Naive thymus-derived CD4-positive, alpha-beta T cell (primary cell): ENCODE measurements at regions not wholly inside any gene's neighbourhood (a gene's known extent, or its start where the extent isn't known, plus 50 kb on each side); places are given as distances from the start of the nearest gene placed in this dataset.

Source experiments
- ATAC-seq: fragments of 150-1000 bp; cut with Tn5 transposase; 2 replicates; pipeline ENCODE4 v1.10.0; 2021; ENCODE audit warnings: mild to moderate bottlenecking, moderate library complexity
- CTCF ChIA-PET: fragments of 350-600 bp; sonication (Branson Sonifier 250); formaldehyde crosslinking; loops from one replicate; lab custom pipeline; 2021; ENCODE audit warnings: antibody characterized with exemption; lab: Charles Lee
- POLR2A ChIA-PET: fragments of 350-600 bp; sonication (Branson Sonifier 250); formaldehyde crosslinking; loops from one replicate; lab custom pipeline; 2021; ENCODE audit warnings: antibody characterized with exemption, inconsistent platforms; lab: Charles Lee
- DNase-seq, 9 donors: peaks; one replicate each; pipeline versions ENCODE4 v3.0.0 to v3.0.0-alpha.2; 2020 to 2022; ENCODE audit warnings: mixed read lengths in 1 of 9
- H3K27ac ChIP-seq: one replicate; pipeline ENCODE4 v1.7.0; 2013; ENCODE audit warnings: mild to moderate bottlenecking, low read depth, low read length, moderate library complexity
- H3K27me3 ChIP-seq, 2 donors: one replicate each; pipeline ENCODE4 v1.7.0; 2013; ENCODE audit warnings: low read length in 2 of 2, mild to moderate bottlenecking in 2 of 2, moderate library complexity in 2 of 2; ENCODE audit not compliant: control insufficient read depth in 2 of 2, insufficient read depth in 2 of 2
- H3K36me3 ChIP-seq, 3 experiments: 1 replicate in 2 of 3; 2 replicates in 1 of 3; pipeline ENCODE4 v1.7.0; 2013; ENCODE audit warnings: low read length in 3 of 3, mild to moderate bottlenecking in 3 of 3, moderate library complexity in 1 of 3; ENCODE audit not compliant: insufficient read depth in 3 of 3, control insufficient read depth in 2 of 3
- H3K4me1 ChIP-seq, 2 donors: one replicate each; pipeline ENCODE4 v1.7.0; 2013; ENCODE audit warnings: low read length in 2 of 2, mild to moderate bottlenecking in 2 of 2, moderate library complexity in 1 of 2; ENCODE audit not compliant: control insufficient read depth in 2 of 2, insufficient read depth in 2 of 2
- H3K4me3 ChIP-seq: 2 replicates; pipeline ENCODE4 v1.7.0; 2013; ENCODE audit warnings: mild to moderate bottlenecking, low read length
- H3K9me3 ChIP-seq, 3 experiments: 1 replicate in 2 of 3; 2 replicates in 1 of 3; pipeline ENCODE4 v1.7.0; 2013; ENCODE audit warnings: low read length in 3 of 3; ENCODE audit not compliant: control insufficient read depth in 2 of 3
- H3K27ac Mint-ChIP-seq, 9 donors: one replicate each; pipeline ENCODE4 v1.8.0; 2020 to 2022; ENCODE audit warnings: mixed read lengths in 9 of 9, mild to moderate bottlenecking in 8 of 9, moderate library complexity in 5 of 9, inconsistent platforms in 2 of 9
- H3K27me3 Mint-ChIP-seq, 5 donors: one replicate each; pipeline ENCODE4 v1.8.0; 2021 to 2022; ENCODE audit warnings: mixed read lengths in 5 of 5, mild to moderate bottlenecking in 1 of 5
- H3K36me3 Mint-ChIP-seq, 5 donors: one replicate each; pipeline ENCODE4 v1.8.0; 2020 to 2022; ENCODE audit warnings: mixed read lengths in 5 of 5, mild to moderate bottlenecking in 3 of 5, inconsistent platforms in 1 of 5
- H3K4me1 Mint-ChIP-seq, 7 donors: one replicate each; pipeline ENCODE4 v1.8.0; 2020 to 2022; ENCODE audit warnings: mixed read lengths in 7 of 7, mild to moderate bottlenecking in 3 of 7, inconsistent platforms in 1 of 7
- H3K4me3 Mint-ChIP-seq, 10 donors: one replicate each; pipeline ENCODE4 v1.8.0; 2020 to 2022; ENCODE audit warnings: mild to moderate bottlenecking in 10 of 10, mixed read lengths in 10 of 10, moderate library complexity in 6 of 10, inconsistent platforms in 2 of 10
- H3K9me3 Mint-ChIP-seq, 11 donors: one replicate each; pipeline ENCODE4 v1.8.0; 2020 to 2022; ENCODE audit warnings: mixed read lengths in 11 of 11, mild to moderate bottlenecking in 4 of 11, inconsistent platforms in 1 of 11, moderate library complexity in 1 of 11
- intact Hi-C, 2 donors: fragments of 100-400 bp; cut with micrococcal nuclease; formaldehyde crosslinking; loops; one replicate each; pipeline ENCODE4 v1.15.1; 2023

DNA sequence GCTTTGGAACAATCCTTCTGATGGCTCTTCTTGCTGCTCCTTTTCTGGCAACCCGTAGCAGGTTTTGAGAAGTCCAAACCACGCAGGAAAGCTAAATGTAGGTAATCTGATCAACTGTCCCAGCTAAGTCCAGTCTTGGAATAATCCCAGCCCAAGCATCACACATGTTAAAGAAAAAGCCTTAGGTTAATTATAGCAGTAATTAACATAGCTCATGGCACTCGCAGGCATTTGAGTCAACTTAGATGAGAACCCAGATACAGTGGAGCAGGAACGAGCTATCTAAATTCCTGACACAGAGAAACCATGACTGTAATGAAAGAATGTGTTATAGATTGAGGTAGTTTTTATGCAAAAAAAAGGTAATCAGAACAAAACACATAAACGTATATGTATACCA lies 844.8 kb downstream of the CDH9 start:
- POLR2A ChIA-PET, result no interaction called here
- no peak for ATAC-seq
- DNase-seq, result no peak

DNA sequence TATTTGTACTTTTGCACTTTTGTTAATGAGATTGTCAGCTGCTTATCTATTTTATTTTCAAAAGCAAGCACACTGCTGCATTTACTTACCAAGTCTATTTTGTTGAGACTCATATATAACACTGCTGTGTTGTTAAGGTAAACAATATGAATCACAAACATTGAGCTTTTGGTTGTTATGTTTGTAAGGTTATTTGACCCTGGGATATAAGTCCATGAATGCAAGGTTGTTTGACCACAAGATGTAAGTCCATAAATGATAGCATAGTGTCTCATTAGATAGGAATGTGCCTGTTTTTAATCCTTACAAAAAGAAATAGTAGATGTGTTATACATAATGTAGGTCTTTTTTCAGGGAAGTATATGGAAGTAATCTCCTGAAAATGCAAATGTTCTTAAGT lies 845.9 kb downstream of the CDH9 start:
- CTCF ChIA-PET, result no interaction called here
- DNase-seq (no peak), ATAC-seq (no peak)
- POLR2A ChIA-PET, result no interaction called here
- Mint-ChIP-seq H3K27ac (no peak overlapping the region), H3K4me3 (no peak overlapping the region), H3K9me3 (peaks cover 0 to 22% (median 5%) of the 10 kb centered on the region in 11 donors), H3K4me1 (no peaks in the 10 kb centered on the region), H3K27me3 (no peaks in the 10 kb centered on the region), H3K36me3 (no peaks in the 10 kb centered on the region)
- H3K27me3 ChIP-seq, result no peaks in the 10 kb centered on the region
- no peak overlapping the region for H3K4me3 ChIP-seq
- no peaks in the 10 kb centered on the region for H3K36me3 ChIP-seq
- no peak overlapping the region for H3K27ac ChIP-seq
- H3K4me1 ChIP-seq, result no peaks in the 10 kb centered on the region
- intact Hi-C loops, result no loop called here
- H3K9me3 ChIP-seq, result no peaks in the 10 kb centered on the region

More for the DNA sequence above, 844.8 kb downstream of the CDH9 start:
- Histone ChIP-seq H3K27me3 (no peaks in the 10 kb centered on the region), H3K9me3 (no peaks in the 10 kb centered on the region), H3K36me3 (no peaks in the 10 kb centered on the region), H3K4me1 (no peaks in the 10 kb centered on the region), H3K27ac (no peak overlapping the region), H3K4me3 (no peak overlapping the region)
- CTCF ChIA-PET, result no interaction called here
- Mint-ChIP-seq H3K4me1 (no peaks in the 10 kb centered on the region), H3K27ac (no peak overlapping the region), H3K9me3 (peaks cover 0 to 28% (median 5%) of the 10 kb centered on the region in 11 donors), H3K4me3 (no peak overlapping the region), H3K27me3 (no peaks in the 10 kb centered on the region), H3K36me3 (no peaks in the 10 kb centered on the region)
- intact Hi-C loops, result no loop called here

DNA sequence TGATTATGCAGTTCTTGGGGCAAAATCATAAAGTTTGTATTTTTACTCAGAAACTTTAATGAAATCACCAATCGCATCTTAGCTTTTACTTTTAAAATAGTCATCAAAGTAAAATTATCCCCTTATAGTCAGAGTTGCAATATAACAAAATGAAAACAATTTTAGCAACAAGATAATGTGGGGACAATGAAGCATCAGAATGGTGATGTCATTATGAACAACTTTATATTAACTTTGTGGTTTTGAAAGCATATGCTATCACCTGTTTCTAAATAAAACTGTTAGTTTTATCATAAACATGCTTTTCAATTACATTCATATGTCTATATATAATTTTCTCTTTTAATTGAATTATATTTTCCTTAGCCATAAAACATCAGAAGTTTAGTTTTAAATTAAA lies 856.8 kb downstream of the CDH9 start:
- no peaks in the 10 kb centered on the region for H3K27me3 Mint-ChIP-seq
- intact Hi-C loops, result no loop called here
- Histone ChIP-seq H3K27me3 (no peaks in the 10 kb centered on the region), H3K4me1 (no peaks in the 10 kb centered on the region), H3K27ac (no peak overlapping the region), H3K36me3 (no peaks in the 10 kb centered on the region), H3K9me3 (no peaks in the 10 kb centered on the region), H3K4me3 (no peak overlapping the region)
- DNase-seq (no peak), ATAC-seq (no peak)
- H3K4me3 Mint-ChIP-seq, result no peak overlapping the region
- H3K4me1 Mint-ChIP-seq, result no peaks in the 10 kb centered on the region
- POLR2A ChIA-PET, result no interaction called here
- peaks cover 2 to 14% (median 7%) of the 10 kb centered on the region in 11 donors for H3K9me3 Mint-ChIP-seq
- H3K36me3 Mint-ChIP-seq, result peaks cover 0 to 6% (median 0%) of the 10 kb centered on the region in 5 donors
- no peak overlapping the region for H3K27ac Mint-ChIP-seq
- CTCF ChIA-PET, result no interaction called here

DNA sequence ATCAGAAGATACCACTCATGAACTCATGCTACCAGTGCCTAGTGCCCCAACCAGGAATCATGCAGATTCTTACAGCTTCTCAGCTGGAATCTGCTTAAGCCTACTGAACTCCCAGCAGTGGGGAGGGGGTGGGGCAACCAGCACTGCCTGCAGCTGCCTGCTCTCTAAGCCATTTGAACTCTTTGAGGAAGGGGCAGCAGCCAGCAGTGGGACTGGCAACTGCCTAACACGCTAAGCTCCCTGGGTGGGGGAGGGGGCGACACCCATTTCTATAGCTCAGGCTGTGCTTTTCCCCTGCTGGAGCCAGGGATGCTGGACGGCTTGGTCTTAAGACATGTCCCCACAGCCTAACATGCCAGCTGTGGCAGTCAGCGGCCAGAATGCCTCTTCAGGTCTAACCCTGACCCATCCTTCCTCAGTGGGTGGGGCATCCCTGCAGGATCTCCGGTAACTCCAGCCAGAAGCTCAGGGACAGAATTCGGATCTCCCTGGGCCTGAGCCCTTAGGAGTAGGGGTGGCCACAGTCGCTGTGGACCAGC lies 889.7 kb downstream of the CDH9 start:
- H3K9me3 ChIP-seq, result no peaks in the 10 kb centered on the region
- Mint-ChIP-seq H3K9me3 (peaks cover 4 to 28% (median 18%) of the 10 kb centered on the region in 11 donors), H3K27ac (no peak overlapping the region), H3K4me1 (no peaks in the 10 kb centered on the region), H3K27me3 (no peaks in the 10 kb centered on the region), H3K4me3 (no peak overlapping the region), H3K36me3 (no peaks in the 10 kb centered on the region)
- no peak overlapping the region for H3K4me3 ChIP-seq
- H3K27ac ChIP-seq, result no peak overlapping the region
- intact Hi-C loops, result no loop called here
- ATAC-seq (no peak), DNase-seq (no peak)
- no peaks in the 10 kb centered on the region for H3K4me1 ChIP-seq
- ChIA-PET CTCF (no interaction called here), POLR2A (no interaction called here)
- no peaks in the 10 kb centered on the region for H3K27me3 ChIP-seq
- no peaks in the 10 kb centered on the region for H3K36me3 ChIP-seq

DNA sequence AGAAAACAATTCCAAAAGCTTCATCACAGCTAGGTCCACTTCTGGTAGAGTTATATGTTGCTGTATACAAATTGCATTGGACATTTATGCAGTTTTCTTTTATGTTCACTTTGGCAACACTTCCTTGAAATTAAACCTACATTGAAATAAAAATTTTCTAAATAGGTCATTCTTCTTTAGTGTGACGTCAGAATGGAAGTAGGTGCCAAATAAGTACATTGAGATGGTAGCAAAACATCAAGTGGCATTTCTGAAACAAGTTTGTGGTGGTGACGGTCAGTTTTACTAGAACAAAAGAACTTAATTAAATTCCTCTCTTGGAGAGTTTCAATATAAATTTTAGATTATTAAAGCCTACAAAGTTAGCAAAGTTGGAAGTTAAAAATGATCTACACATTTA lies 895.1 kb downstream of the CDH9 start:
- H3K36me3 ChIP-seq, result no peaks in the 10 kb centered on the region
- no peaks in the 10 kb centered on the region for H3K36me3 Mint-ChIP-seq
- ChIA-PET POLR2A (no interaction called here), CTCF (no interaction called here)
- no peaks in the 10 kb centered on the region for H3K4me1 ChIP-seq
- no peak overlapping the region for H3K4me3 Mint-ChIP-seq
- H3K27me3 ChIP-seq, result no peaks in the 10 kb centered on the region
- no peak overlapping the region for H3K27ac Mint-ChIP-seq
- no peak for ATAC-seq
- H3K27ac ChIP-seq, result no peak overlapping the region
- H3K27me3 Mint-ChIP-seq, result no peaks in the 10 kb centered on the region
- no peak overlapping the region for H3K4me3 ChIP-seq
- H3K9me3 ChIP-seq, result no peaks in the 10 kb centered on the region
- H3K4me1 Mint-ChIP-seq, result no peaks in the 10 kb centered on the region
- intact Hi-C loops, result no loop called here
- peaks cover 0 to 11% (median 6%) of the 10 kb centered on the region in 11 donors for H3K9me3 Mint-ChIP-seq
- DNase-seq, result no peak

DNA sequence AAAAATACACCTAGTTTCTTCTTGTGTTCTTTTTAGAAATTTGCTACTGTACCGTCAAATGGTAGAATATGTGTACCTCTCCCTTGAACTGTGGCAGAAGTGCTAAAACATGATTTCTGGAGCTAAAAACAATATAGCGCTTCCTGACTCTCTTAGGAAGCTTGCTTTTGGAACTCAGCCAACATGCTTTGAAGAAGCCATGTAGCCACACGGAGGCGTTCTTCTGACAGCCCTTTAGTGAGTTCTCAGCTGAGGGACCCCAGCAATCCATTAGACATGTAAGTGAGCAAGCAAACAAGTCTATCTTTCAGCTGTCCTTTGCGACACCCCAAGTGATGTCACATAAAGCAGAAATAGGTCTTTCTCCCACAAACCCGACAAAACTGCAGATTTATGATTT lies 917.0 kb downstream of the CDH9 start:
- no peaks in the 10 kb centered on the region for H3K36me3 Mint-ChIP-seq
- ChIA-PET CTCF (no interaction called here), POLR2A (no interaction called here)
- ATAC-seq (no peak), DNase-seq (no peak)
- intact Hi-C loops, result no loop called here
- H3K27me3 Mint-ChIP-seq, result no peaks in the 10 kb centered on the region
- H3K36me3 ChIP-seq, result no peaks in the 10 kb centered on the region
- no peak overlapping the region for H3K4me3 ChIP-seq
- H3K27ac ChIP-seq, result no peak overlapping the region
- H3K4me3 Mint-ChIP-seq, result no peak overlapping the region
- H3K4me1 ChIP-seq, result no peaks in the 10 kb centered on the region
- H3K9me3 Mint-ChIP-seq, result peaks cover 0 to 16% (median 4%) of the 10 kb centered on the region in 11 donors
- no peaks in the 10 kb centered on the region for H3K4me1 Mint-ChIP-seq
- no peaks in the 10 kb centered on the region for H3K27me3 ChIP-seq
- H3K9me3 ChIP-seq, result no peaks in the 10 kb centered on the region
- H3K27ac Mint-ChIP-seq, result no peak overlapping the region

DNA sequence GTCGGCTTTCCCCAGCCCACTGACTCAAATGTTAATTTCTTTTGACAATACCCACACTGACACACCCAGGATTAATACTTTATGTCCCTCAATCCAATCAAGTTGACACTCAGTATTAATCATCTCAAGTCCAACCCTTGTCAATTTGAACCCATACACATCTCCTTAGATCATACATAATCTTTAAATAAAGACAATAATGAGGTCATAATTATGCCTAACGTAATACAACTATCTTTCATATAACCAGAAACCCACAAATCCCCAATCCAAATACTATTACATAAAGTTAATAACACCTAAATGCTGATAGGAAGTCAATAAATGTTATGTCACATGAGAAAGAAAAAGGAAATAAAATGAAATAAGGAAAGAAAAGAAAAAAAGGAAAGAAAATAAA lies 934.2 kb downstream of the CDH9 start:
- DNase-seq (no peak), ATAC-seq (no peak)
- Histone ChIP-seq H3K27ac (no peak overlapping the region), H3K4me1 (no peaks in the 10 kb centered on the region), H3K27me3 (no peaks in the 10 kb centered on the region), H3K9me3 (no peaks in the 10 kb centered on the region), H3K36me3 (no peaks in the 10 kb centered on the region), H3K4me3 (no peak overlapping the region)
- Mint-ChIP-seq H3K36me3 (no peaks in the 10 kb centered on the region), H3K4me1 (no peaks in the 10 kb centered on the region), H3K27ac (no peak overlapping the region), H3K9me3 (peaks cover 3 to 30% (median 11%) of the 10 kb centered on the region in 11 donors), H3K4me3 (no peak overlapping the region), H3K27me3 (no peaks in the 10 kb centered on the region)
- ChIA-PET POLR2A (no interaction called here), CTCF (no interaction called here)
- intact Hi-C loops, result no loop called here
